ENCODE measurements at regions not wholly inside any gene's neighbourhood (a gene's known extent, or its start where the extent isn't known, plus 50 kb on each side); places are given as distances from the start of the nearest gene placed in this dataset.

DNA sequence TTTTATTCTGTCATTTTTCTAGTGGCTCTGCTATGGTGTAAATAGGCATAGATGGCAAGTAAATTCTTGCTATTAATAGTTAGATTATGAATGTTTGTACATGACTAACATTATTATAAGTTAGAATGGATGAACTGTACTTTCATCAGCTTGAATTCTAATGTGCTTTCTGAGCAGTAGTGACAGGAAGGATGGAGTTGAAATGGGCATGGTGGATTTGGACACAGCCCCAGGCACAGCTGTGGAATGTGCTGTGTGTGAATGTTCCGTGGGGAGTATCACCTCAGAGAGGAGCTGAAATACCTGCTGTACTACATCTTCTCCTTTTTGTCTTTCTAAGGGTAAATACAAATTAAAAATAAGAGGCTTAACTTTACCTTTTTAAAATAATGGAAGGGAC is 66.8 kb downstream of the FBXO5 start:
- TF ChIP-seq, protein P1, sequence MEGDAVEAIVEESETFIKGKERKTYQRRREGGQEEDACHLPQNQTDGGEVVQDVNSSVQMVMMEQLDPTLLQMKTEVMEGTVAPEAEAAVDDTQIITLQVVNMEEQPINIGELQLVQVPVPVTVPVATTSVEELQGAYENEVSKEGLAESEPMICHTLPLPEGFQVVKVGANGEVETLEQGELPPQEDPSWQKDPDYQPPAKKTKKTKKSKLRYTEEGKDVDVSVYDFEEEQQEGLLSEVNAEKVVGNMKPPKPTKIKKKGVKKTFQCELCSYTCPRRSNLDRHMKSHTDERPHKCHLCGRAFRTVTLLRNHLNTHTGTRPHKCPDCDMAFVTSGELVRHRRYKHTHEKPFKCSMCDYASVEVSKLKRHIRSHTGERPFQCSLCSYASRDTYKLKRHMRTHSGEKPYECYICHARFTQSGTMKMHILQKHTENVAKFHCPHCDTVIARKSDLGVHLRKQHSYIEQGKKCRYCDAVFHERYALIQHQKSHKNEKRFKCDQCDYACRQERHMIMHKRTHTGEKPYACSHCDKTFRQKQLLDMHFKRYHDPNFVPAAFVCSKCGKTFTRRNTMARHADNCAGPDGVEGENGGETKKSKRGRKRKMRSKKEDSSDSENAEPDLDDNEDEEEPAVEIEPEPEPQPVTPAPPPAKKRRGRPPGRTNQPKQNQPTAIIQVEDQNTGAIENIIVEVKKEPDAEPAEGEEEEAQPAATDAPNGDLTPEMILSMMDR (conservative IDR thresholded peaks at IDR 0.05 in 1 of 2, IDR thresholded peaks at IDR 0.05 in 1 of 2; ENCODE audit: extremely low read depth in 1 of 2, insufficient read depth in 1 of 2, low read depth in 1 of 2, low read length in 2 of 2) = no peak
- no peak for TF ChIP-seq EZH2 (IDR thresholded peaks at IDR 0.05; ENCODE audit: borderline replicate concordance, low read length)
